Mesothelial cell of epicardium (in vitro differentiated cells): ENCODE measurements at regions not wholly inside any gene's neighbourhood (a gene's known extent, or its start where the extent isn't known, plus 50 kb on each side); places are given as distances from the start of the nearest gene placed in this dataset.

ENCODE experiments used
- DNase-seq, 2 experiments: peaks; one replicate each; pipeline ENCODE4 v3.0.0; 2021; ENCODE audit warnings: low spot score in 2 of 2; ENCODE audit not compliant: unreplicated experiment in 2 of 2
- H3K27ac Mint-ChIP-seq: 2 replicates; pipeline ENCODE4 v1.8.0; 2021; ENCODE audit warnings: mixed read lengths
- H3K27me3 Mint-ChIP-seq: 2 replicates; pipeline ENCODE4 v1.8.0; 2021; ENCODE audit warnings: low read depth, mixed read lengths
- H3K36me3 Mint-ChIP-seq: 2 replicates; pipeline ENCODE4 v1.8.0; 2021; ENCODE audit warnings: mixed read lengths
- H3K4me1 Mint-ChIP-seq: 2 replicates; pipeline ENCODE4 v1.8.0; 2021; ENCODE audit warnings: mixed read lengths
- H3K4me3 Mint-ChIP-seq: 2 replicates; pipeline ENCODE4 v1.8.0; 2021; ENCODE audit warnings: mild to moderate bottlenecking, moderate library complexity, mixed read lengths
- H3K9me3 Mint-ChIP-seq: 2 replicates; pipeline ENCODE4 v1.8.0; 2021; ENCODE audit warnings: mixed read lengths
- CTCF ChIP-seq: fragments of 200-600 bp; sonication (generic); IDR thresholded peaks from one replicate; pipeline ENCODE4 v1.5.0; 2021; ENCODE audit warnings: antibody characterized with exemption; ENCODE audit not compliant: unreplicated experiment

GRCh38 chr5:164941132-164941531, 1435.7 kb downstream of the MAT2B start:
- H3K27me3 Mint-ChIP-seq, result peaks cover 42% of the 10 kb centered on the region
- H3K36me3 Mint-ChIP-seq, result no peaks in the 10 kb centered on the region
- H3K4me1 Mint-ChIP-seq, result peaks cover 11% of the 10 kb centered on the region
- peak overlapping the region; percentile 35 for H3K27ac Mint-ChIP-seq
- no peak for DNase-seq
- no peak for TF ChIP-seq CTCF
- H3K9me3 Mint-ChIP-seq, result peaks cover 13% of the 10 kb centered on the region
- no peak overlapping the region for H3K4me3 Mint-ChIP-seq

GRCh38 chr5:164950927-164951326, 1445.5 kb downstream of the MAT2B start:
- H3K9me3 Mint-ChIP-seq, result peaks cover 17% of the 10 kb centered on the region
- TF ChIP-seq CTCF, result no peak
- H3K36me3 Mint-ChIP-seq, result peaks cover 9% of the 10 kb centered on the region
- no peak for DNase-seq
- H3K4me3 Mint-ChIP-seq, result no peak overlapping the region
- H3K27me3 Mint-ChIP-seq, result peaks cover 32% of the 10 kb centered on the region
- no peak overlapping the region for H3K27ac Mint-ChIP-seq
- H3K4me1 Mint-ChIP-seq, result peaks cover 8% of the 10 kb centered on the region

- H3K9me3 Mint-ChIP-seq, result peaks cover 17% of the 10 kb centered on the region
- no peak overlapping the region for H3K4me3 Mint-ChIP-seq
- TF ChIP-seq CTCF, result no peak
- H3K27me3 Mint-ChIP-seq, result peaks cover 28% of the 10 kb centered on the region
- peaks cover 9% of the 10 kb centered on the region for H3K36me3 Mint-ChIP-seq
- no peak overlapping the region for H3K27ac Mint-ChIP-seq
- no peak for DNase-seq
- H3K4me1 Mint-ChIP-seq, result peaks cover 11% of the 10 kb centered on the region
Observed at GRCh38 chr5:164951570-164951969, 1446.2 kb downstream of the MAT2B start.

- Mint-ChIP-seq H3K4me1 (peaks cover 14% of the 10 kb centered on the region), H3K9me3 (peaks cover 14% of the 10 kb centered on the region), H3K36me3 (peaks cover 7% of the 10 kb centered on the region), H3K4me3 (no peak overlapping the region), H3K27me3 (no peaks in the 10 kb centered on the region), H3K27ac (no peak overlapping the region)
- peak; percentile 49 for TF ChIP-seq CTCF
- DNase-seq, result no peak
Observed at GRCh38 chr5:164958688-164959087, 1453.3 kb downstream of the MAT2B start.

- no peak for DNase-seq
- Mint-ChIP-seq H3K9me3 (peaks cover 3% of the 10 kb centered on the region), H3K27ac (no peak overlapping the region), H3K4me1 (peaks cover 14% of the 10 kb centered on the region), H3K27me3 (no peaks in the 10 kb centered on the region), H3K36me3 (no peaks in the 10 kb centered on the region), H3K4me3 (no peak overlapping the region)
- no peak for TF ChIP-seq CTCF
Observed at GRCh38 chr5:164959761-164960160, 1454.3 kb downstream of the MAT2B start.

- no peak for TF ChIP-seq CTCF
- Mint-ChIP-seq H3K36me3 (no peaks in the 10 kb centered on the region), H3K27me3 (no peaks in the 10 kb centered on the region), H3K27ac (no peak overlapping the region), H3K4me3 (no peak overlapping the region), H3K4me1 (peaks cover 9% of the 10 kb centered on the region), H3K9me3 (peaks cover 4% of the 10 kb centered on the region)
- DNase-seq, result no peak
Observed at GRCh38 chr5:164962329-164962961, 1457.0 kb downstream of the MAT2B start.
